Fibroblast of peridontal ligament (primary cell): ENCODE measurements at regions not wholly inside any gene's neighbourhood (a gene's known extent, or its start where the extent isn't known, plus 50 kb on each side); places are given as distances from the start of the nearest gene placed in this dataset.
"Not testable (repeated sequence)": the region's sequence is repeated elsewhere in the genome, so short reads cannot be mapped to it uniquely, and the experiment has no call there.

ENCODE experiments used
- DNase-seq: peaks from one replicate; pipeline ENCODE4 v3.0.0-alpha.2; 2010; ENCODE audit errors: extremely low read depth

DNA sequence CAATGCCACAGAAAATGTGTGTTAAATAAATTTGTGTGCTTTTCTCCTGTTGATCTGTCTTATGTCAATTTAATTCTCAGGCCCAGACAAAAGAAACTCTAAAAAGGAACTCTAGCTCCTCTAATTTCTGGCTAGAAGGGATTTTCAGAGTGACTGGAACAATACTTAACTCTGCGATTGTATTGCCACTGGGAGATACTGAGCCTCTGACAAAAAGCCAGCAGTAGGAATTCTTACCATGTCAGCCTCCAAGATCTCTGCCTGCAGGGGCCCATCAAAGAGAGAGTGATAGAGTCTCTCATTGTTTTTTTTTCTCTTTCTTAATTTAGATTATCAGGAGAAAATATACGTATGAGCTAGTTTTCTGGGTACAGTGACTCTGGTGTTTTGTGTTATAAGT lies 1165.7 kb downstream of the BRINP3 start:
- DNase-seq: no peak

DNA sequence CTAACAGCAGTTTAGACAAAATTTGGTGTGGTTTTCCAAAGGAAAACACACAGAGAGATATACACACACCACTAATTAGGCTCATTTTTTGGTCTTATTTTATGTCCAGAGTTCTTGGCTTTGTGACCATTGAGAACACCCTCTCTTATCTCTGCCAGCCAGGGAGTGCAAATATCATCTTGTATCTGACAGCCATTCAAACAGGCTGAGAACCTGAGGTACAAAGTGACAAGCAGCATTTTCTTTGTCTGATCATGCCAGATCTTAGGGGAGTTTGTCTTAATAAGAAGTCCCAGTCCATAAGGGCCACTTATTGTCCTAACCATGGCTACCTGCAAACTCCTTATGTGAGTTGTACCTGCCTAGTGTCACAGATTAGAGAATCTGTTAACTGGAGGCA lies 1165.2 kb downstream of the BRINP3 start:
- DNase-seq: no peak

DNA sequence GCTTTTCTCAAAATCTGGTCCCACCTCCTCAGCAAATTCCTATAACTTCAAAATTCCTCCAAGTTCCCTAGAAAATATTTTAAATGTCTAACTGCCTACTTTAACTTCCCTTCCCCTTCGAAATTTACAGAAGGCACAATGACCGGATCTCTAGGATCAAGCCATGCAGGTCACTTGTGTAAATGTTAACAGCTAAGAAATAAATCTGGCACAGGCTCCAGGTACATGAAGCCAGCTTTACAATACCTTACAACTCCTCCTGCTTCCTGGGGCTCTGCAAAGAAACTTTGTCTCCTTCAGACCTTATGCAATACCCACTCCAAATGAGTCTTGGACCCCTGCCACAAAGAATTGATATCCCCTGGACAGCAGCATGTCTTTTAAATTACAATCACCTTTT lies 1164.2 kb downstream of the BRINP3 start:
- DNase-seq: no peak

DNA sequence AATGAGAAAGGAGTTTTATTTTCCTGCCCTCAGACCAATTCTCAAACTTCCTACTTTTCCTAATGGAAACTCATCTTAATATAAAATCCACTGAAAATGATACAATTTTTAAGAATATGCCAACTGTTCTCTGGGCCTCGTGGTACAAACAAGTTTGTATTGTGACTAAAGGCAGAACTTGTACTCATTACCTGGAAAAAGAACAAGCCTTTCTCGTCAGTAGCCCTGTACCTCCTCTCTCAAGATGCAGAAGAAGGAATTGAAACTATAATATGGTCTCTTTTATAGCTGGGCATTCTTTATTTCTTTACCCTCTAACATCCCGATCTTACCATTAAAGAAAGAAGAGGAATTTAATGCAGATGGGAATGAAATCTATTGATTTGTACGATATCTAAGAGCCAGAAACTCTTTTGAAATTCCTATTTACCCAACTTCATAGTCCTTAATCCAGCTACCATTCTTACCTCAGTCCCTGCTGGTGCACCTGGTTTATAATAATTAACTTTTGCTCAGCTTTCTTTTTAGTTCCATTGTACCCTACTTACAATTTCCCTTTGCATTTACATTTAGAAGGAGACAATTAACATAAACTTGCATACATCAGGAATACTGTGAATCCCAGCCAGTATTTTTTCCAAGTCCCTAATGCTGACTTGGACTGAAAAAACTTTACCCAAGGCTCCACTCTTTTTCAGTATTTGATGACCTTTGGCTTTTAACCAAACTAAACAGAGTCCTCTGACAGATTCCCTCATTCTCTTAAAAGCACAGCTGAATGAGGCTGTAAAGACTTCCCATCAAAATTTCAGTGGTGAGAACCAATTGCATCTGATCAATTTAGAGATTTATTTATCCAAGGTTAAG lies 1162.4 kb downstream of the BRINP3 start:
- DNase-seq: peak; percentile 54

DNA sequence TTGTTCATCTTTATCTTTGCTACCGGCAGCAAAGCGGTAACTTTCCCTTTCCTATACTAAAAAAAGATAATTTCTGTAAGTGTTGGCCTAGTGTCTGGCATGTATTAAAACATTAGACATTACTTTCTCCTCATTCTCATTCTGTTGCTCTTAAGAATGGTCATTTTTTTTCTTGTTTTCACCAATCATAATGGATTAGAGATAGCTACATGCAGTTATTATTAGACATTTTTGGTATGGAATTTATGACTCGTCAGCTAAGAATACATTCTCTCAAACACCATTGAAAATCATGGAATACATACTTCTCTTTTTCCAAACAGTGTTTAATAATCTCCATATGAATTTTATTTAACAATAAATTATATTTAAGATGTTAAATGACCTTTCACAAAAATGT lies 1154.6 kb downstream of the BRINP3 start:
- DNase-seq: peak; percentile 34

DNA sequence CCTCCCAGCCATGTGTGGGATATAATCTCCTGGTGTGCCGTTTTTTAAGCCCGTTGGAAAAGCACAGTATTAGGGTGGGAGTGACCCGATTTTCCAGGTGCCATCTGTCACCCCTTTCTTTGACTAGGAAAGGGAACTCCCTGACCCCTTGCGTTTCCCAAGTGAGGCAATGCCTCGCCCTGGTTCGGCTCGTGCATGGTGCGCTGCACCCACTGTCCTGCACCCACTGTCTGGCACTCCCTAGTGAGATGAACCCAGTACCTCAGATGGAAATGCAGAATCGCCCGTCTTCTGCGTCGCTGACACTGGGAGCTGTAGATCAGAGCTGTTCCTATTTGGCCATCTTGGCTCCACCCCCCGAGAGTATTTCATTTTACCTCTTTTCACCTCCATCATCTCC lies 1146.6 kb downstream of the BRINP3 start:
- DNase-seq: not testable (repeated sequence)

DNA sequence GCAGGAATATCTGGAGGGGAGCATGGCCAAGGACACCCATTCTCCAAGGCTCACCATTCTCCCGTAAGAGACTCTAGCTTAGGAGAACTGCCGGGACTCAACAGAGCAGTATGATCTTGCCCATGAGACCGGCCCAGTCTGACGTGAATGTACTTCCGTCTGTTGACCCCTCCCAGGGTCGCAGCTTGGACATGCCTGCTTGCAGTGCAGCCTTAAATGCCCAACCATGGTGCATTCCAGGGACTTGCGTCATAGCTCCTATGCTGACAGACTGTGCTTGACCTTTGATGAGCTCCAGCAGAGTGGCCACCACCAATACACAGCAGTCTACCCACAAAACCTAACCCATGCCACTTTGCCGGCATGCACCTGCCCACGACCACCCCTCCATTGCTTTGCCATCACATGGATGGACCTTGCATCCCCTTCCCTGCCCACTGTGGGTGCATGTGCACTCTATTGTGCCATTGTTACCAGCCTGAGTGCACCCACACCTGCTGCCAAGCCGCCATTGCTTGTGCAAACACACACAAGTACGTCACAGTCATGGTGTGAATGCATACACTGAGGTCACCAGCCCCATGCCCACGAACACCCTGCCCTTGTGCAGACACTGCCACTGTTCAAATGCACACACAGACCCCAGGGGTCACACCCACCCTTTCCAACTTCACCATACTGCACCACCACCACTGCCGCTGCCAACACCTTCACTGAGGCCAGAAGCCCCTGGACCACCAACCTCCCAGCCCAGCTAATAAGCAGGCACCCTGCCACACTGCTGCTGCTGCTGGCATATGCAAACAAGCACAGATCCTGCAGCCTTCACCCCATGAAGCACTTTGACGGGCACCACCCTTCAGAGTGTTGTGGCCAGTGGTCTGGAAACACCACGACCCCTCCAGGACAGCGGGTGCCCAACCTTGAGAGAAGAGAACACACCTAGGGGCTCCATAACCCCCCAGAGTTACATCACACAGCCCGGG lies 1141.3 kb downstream of the BRINP3 start:
- DNase-seq: no peak

DNA sequence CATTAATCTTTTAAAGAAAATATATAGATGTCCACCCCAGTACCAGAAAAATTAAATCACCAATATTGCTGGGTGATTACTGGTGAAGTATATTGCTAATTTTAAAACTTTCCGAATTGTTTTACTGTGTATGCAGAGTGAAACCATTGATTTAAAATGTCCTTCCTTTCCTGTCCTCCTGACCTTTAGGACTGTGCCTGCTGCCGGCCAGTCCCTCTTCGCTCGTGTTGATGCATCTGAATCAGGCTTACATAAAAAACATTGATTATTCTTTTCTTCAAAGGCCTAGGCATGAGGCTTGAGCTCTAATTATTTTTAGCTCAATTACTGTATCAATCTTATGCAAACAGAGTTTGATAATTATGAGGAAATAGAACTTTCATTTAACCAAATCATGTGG lies 1128.1 kb downstream of the BRINP3 start:
- no peak for DNase-seq

DNA sequence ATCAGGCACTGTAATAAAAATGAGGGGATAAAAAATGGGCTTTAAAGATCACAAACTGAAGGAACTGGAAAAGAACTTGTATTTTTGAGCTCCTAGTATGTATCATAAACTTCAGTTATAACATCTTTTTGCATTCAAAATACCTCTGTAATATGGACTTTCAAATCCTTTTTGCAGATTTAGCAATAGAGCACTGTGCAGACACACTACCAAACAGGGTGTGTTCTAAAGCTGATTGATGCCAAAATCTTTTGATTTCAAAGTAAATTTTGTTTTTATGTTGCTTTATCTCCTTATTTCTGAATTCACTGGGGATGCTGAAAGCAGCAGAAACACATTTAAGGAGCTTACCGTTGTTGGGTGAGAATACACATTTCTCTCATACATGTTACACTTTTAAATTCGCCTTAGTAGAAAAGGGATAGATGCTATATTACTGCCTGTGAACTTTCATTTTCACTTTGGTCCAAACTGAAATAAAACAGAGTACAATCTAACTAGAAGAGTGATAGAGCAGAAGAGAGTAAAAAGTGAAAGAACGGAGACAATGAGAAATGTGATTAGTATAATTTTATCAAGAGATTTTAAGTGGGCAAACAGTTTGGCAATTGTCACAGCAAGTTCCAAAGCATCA lies 1126.6 kb downstream of the BRINP3 start:
- DNase-seq: peak; percentile 28

DNA sequence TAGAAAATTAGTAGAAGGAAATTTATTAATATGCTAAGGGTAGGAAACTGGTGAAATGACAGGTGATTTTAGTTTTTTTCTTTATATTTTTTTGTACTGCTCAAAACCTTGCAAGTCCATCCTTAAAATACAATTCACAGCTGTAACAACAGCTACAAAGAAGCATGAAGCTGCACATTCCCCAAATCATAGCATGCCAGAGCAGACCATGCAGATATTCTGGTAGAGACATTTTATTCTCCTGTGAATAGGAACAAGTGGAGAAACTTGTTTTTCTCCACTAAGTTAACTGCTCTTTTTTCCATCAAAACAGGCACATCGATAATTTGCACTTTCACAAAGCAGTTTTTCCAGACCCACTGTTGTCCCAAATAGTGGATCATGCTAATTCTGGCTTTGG lies 1125.7 kb downstream of the BRINP3 start:
- DNase-seq: peak; percentile 27

DNA sequence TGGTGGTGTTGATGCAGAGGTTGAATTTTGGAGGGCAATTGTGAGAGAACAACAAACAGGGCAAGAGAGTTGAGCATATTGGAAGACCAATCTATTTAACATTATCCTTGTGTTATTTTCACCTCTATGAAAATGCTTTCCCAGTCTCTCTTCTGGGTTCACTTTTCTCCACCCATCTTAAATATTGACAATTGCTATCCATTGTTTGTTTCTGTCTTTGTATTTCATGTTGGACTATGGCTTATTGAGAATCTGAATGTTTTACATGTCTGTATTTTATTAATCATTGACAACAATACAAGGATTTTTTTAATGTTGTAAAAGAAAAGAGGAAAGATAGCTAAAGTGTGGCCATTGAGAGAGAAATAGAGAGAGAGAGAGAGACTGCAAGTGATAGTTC lies 1121.5 kb downstream of the BRINP3 start:
- DNase-seq: no peak

DNA sequence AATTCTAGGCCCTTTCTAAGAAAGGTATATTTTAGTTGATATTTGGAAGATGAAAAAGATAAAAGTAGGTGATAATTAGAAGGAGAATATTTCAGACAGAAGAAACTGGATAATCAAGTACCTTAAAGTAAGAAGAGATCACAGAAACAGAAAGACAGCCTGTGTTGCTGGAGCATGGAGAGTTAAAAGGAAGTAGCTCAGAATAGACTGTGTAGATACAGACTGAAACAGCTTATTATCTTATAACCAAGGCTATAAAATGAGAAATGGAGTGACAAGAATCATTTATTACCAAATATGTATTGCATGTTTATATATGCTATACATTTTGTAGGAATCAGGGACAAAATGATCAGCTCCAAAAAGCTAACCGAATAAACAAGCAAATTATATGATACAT lies 1120.3 kb downstream of the BRINP3 start:
- DNase-seq: no peak

DNA sequence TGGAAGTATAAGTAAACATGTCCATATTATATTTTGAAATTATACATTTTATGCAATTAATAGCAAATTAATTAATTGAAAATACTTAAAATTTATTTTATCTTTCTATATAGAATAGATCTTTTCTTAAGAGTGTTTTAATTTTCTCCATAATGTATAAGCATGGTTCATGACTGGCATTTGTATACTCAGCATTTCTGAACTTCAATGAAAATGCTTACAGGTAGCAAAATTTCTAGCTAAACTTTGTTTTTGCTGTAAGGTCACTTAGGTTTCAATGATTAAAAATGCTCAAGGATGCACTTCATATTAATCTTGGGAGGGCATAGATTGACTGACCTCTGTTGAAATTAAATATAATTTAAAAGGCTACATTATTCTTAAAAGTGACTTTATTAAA lies 1108.1 kb downstream of the BRINP3 start:
- DNase-seq: no peak

DNA sequence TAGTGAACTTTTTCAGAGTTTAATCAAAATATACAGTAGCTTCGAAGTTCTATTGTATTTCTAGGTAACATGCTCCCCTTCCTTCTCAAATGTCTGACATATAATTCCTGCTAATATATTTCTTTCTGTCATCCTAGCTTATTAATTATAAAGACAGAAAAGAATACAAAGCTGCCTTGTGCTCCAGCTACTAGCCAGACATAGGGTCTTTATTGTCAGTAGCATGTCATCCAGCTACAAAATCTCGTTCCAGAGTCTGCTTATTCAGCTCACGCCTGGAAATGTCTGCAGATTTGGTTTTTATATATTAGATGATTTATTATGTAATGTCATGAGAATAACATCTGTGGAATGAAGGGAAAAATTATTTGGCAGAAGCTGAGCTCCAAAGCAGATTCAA lies 1102.8 kb downstream of the BRINP3 start:
- DNase-seq: no peak

DNA sequence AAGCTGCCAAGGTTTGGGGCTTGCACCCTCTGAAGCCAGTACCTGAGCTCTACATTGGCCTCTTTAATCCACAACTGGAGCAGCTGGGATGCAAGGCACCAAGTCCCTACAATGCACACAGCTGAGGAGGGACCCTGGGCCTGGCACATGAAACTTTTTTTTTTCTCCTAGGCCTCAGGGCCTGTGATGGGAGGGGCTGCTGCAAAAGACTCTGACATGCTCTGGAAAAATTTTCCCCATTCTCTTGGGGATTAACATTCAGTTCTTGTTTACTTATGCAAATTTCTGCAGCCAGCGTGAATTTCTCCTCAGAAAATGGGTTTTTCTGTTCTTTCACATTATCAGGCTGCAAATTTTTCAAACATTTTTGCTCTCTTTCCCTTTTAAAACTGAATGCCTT lies 1072.2 kb downstream of the BRINP3 start:
- DNase-seq: peak; percentile 76

DNA sequence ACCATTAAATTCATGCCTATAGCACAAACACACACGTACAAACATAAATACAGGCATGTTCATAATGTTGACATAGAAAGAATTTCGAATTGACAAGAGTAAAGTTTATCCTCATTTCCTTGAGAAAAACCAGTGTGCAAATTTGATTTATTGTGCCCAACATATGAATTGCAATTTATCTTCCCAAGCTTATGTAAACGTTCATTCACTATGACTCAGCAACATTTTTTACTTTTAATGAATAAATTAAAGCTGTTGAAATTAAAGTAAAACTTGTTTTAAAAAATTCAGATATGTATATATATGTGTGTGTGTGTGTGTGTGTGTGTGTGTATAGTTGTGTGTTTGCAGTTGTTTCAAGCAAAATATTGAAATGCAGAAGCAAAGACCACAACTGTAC lies 1067.9 kb downstream of the BRINP3 start:
- peak; percentile 37 for DNase-seq

DNA sequence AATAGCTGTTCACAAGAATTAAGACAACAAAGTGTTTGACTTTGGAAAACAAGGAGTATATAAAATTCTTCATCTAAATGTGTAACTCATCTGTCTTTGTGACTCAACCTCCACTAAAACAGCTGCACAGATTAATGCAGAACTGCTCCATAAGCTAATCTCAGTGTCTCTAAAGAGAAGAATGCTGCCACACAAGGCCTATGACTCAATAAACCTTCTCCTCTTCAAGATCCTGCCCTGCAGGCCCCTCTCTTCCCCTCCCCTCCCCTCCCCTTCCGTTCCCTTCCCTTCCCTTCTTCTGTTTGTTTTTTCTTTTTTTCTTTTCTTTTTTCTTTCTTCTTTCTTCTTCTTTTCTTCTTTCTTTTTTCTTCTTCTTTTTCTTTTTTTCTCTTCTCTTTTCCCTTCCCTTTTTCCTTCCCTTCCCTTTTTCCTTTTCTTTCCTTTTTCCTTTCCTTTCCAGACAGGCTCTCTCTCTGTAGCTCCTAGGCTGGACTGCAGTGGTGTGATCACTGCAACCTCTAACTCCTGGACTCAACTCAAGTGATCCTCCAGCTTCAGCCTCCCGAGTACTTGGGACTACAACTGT lies 1052.8 kb downstream of the BRINP3 start:
- DNase-seq: peak; percentile 9

DNA sequence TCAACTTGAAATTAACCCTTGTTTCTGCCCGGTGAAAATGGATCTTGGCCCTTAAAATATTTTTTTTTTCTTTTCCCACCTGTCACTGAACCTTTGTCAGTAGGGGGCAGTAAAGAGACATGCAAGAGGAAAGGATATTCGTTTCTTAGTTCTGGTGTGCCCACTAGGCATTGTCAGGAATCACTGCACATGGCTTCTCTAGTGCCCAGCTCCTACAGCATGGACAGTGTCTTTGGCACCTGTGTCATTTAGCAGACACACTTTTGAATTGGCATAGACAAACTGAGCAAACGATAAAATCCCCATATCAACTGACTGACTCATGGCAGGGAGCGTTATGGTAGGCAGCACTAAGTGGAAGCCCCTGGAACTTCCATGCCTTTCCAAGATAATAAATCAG lies 1048.1 kb downstream of the BRINP3 start:
- peak; percentile 60 for DNase-seq

DNA sequence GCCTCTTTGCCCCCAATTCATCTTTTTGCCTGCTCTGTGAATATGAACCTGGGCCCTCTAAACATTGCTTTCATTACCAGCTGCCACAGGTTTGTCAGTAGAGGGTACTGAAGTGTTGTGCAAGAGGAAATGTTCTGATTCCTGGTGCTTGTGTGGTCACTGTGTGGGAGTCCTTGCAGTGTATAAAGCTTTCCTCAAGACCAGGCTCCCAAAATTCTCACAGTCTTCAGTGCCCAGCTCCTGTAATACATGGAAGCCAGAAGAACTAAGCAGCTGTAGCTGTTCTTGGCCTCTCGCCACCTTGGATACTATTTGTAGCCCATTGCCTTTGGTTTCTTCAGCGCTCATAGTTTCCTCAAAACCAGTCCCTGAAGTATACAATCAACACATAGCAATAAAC lies 1046.2 kb downstream of the BRINP3 start:
- peak; percentile 57 for DNase-seq

DNA sequence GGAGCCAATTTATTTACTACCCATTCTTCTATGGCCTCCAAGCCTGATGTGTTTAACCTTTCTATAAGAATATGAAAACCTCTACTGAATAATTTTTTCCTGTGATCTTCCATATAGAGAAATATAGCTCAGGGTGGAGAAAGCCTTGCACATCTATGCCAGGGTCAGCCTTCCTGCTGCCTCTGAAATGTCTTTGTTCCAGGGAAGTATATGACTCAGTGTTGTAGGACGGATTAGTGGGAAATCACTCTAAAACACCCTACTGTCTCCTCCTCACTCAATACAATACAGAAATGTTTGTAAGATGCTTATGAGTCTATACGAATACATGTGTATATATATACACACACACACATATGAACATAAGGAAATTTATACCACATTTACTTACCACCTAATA lies 1044.9 kb downstream of the BRINP3 start:
- no peak for DNase-seq

DNA sequence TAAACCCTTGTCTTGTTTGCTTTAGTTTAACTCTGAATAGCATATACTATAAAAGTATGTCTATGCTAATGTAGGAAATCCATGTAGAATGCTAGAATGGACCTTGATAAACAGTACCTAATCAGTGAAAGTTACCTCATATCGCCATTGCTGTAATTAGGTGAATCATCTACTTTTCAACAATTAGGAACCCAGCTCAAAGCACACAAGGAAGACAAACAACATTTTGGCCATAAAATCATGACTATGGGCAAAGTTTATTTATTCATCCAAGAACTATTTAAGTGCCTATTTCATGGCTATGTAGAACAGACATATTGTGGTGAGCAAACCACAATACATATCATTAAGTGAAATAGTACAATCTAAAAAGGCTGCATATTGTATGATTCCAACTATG lies 1043.2 kb downstream of the BRINP3 start:
- peak; percentile 71 for DNase-seq

DNA sequence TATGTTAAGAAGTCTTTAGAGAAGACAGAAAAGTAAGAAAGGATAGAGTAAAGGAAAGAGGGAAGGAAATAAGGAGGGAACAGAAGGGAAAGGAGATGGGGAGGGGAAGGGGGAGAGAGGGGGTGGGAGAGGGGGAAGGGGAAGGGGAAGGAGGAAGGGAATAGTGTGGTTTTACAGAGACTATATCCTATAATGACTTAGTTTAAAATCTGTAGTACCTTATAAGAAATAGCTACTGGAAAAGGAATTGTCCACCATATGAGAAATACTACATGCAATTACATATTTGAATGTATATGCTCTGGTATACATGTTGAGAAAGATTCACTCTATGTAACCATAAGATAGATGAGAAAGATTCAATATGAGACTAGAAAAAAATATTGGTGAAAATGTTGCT lies 1042.3 kb downstream of the BRINP3 start:
- no peak for DNase-seq
